Posterior vena cava (tissue), 2 donors: ENCODE measurements at regions not wholly inside any gene's neighbourhood (a gene's known extent, or its start where the extent isn't known, plus 50 kb on each side); places are given as distances from the start of the nearest gene placed in this dataset.
"Not testable (repeated sequence)": the region's sequence is repeated elsewhere in the genome, so short reads cannot be mapped to it uniquely, and the experiment has no call there.

Experiments
- DNase-seq: peaks from one replicate; pipeline ENCODE4 v3.0.0-alpha.2; 2020; ENCODE audit warnings: low spot score
- intact Hi-C, 2 donors: fragments of 100-400 bp; cut with DNase I; formaldehyde crosslinking; loops; one replicate each; pipeline versions ENCODE4 v1.14.1 to v1.14.2; 2022 to 2023
- donor health status: DM: yes; HTN: yes; CAD: no.
- donor health status: DM: yes; HTN: yes; CAD: no.

DNA sequence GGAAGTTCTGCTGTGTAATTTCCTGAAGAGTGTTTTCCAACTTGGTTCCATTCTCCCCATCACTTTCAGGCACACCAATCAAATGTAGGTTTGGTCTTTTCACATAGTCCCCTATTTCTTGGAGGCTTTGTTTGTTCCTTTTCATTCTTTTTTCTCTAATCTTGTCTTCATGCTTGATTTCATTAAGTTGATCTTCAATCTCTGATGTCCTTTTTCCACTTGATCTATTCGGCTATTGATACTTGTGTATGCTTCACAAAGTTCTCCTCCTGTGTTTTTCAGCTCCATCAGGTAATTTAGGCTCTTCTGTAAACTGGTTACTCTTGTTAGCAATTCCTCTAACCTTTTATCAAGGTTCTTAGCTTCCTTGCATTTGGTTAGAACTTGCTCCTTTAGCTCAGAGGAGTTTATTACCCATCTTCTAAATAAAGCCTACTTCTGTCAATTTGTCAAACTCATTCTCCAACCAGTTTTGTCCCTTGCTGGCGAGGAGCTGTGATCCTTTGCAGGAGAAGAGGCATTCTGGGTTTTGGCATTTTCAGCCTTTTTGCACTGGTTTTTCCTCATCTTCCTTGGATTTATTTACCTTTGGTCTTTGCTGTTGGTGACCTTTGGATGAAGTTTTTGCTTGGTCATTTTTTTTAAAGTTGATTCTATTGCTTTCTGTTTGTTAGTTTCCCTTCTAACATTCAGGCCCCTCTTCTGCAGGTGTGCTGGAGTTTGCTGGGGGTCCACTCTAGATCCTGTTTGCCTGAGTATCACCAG, 261.5 kb downstream of the FOXG1 start:
- intact Hi-C loops = not testable (repeated sequence)

DNA sequence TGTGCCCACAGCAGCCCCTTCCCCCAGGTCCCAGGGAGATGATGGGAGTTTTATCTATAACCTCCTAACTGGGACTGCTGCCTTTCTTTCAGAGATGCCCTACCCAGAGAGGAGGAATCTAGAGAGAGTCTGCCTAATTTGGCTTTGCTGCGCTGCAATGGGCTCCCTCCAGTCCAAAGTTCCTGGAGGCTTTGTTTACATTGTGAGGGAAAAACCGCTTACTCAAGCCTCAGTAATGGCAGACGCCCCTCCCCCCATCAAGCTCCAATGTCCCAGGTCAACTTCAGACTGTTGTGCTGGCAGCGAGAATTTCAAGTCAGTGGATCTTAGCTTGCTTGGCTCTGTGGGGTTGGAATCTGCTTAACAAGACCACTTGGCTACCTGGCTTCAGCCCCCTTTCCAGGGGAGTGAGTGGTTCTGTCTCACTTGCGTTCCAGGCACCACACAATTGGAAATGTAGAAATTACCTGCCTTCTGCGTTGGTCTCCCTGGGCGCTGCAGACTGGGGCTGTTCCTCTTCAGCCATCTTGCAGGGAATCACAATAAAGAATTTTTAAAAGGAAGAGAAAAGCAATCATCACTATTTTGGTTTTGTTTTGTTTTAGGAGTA, 262.5 kb downstream of the FOXG1 start:
- intact Hi-C loops = no loop called here

More for the DNA sequence above, 261.5 kb downstream of the FOXG1 start:
- DNase-seq = not testable (repeated sequence)

DNA sequence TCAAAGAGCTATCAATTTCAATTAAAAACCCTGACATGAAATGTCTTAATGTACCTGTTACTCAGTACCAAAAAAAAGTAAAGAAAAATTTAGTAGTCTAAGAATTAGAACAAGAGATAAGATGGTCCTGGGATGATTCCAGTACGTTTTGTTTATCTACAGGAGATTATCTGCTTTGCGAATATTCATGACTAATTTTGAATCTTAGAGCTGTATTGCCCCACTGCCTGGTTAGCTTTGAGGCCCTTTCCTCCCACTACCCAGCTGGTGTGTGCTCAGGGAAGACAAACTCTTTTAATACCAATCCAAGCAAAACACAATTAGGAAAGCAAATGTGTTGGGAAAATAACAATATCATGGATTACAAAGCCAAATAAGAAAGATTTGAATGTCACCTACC, 263.5 kb downstream of the FOXG1 start:
- no peak for DNase-seq
- intact Hi-C loops = no loop called here

More for the DNA sequence above, 262.5 kb downstream of the FOXG1 start:
- DNase-seq = no peak

DNA sequence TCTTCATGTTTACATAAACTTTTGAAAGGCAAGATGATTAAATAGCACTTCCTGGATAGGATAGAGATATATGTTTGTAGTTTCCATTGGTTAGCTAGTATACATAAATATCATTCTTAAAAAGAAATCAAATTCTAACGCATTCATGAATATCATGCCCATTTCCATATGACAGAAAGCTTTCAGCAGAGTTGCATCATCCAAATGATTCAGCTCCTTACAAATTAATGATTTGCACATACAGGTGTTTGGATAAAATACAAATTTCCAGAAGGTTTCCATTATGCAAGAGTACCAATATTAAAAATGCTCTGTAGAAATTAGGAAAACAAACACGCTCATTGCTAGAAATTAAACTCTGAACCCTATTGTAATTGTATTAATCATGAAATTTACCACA, 264.4 kb downstream of the FOXG1 start:
- DNase-seq = no peak
- intact Hi-C loops = no loop called here

DNA sequence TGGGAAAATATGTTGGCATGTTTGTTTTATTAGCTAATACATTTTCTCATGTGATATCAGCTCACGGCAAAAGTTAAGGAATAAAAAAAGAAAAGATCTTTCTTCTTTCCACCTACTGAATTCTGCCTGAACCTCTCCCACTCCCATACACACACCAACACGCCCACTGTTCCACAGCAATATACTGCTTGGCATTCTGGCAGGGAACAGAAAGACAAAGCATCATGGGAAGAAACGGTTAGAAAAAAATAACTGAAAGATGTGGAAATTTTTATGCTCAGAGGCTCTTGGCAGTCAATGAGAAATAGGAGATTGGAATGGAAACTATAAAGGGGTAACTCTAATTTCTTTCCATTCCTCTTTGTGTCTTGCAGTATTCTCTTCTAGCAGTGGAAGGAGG, 268.5 kb downstream of the FOXG1 start:
- intact Hi-C loops = no loop called here
- DNase-seq = no peak

DNA sequence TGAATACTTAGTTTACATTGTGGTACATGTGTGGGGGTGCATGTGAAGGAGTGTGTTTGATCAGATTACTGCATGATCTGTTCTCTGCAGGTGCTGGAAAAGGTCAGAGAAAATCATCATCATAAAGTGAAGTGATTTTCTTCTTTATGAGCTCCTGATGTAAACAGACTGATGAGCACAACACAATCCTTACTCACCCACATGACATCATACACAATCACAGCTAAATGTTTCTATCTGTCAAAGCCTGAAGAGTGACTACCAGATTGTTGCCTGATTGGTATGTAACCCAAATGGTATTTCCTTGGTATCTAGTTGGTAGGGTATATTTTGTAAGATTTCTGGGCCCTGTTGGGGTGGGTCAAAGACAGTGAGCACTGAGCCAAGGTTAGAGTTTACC, 270.8 kb downstream of the FOXG1 start:
- intact Hi-C loops = no loop called here
- DNase-seq = no peak

DNA sequence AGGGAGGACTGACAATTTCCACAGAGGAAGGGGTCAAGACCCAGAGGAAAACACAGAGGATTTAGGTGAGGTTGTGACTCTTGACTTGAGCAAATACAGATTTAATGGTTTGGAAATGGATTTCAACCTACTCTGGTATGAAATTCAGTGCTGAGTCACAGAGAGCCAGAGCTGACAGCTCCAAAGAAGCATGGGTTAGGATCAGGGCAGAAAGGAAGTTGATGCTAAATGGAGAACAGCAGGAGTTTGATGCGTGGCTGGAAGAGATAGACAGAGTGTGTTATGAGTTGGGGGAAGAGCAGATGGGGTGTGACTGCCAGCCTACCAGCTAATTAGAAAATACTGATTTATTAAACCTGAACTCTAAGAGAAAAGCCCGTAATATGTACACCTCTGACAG, 272.6 kb downstream of the FOXG1 start:
- intact Hi-C loops = no loop called here
- no peak for DNase-seq

DNA sequence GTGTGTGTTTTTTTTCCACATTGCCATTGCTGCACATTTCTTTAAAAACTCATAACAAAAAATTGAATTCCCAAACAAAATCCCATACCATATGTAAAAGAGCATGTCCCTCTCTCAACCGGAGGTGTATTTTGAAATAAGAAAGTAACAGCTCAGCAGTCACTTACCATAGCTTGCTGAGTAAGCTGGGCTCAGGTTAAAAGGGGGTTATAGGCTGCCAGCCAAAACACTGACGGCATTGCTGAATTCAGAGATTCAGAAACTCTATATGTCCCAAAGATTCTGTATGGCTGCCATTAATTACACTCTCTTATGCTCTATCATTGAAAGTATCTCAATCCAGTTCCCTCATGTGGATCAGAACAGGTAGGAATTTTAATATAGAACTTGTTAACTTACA, 276.0 kb downstream of the FOXG1 start:
- DNase-seq = no peak
- intact Hi-C loops = no loop called here

DNA sequence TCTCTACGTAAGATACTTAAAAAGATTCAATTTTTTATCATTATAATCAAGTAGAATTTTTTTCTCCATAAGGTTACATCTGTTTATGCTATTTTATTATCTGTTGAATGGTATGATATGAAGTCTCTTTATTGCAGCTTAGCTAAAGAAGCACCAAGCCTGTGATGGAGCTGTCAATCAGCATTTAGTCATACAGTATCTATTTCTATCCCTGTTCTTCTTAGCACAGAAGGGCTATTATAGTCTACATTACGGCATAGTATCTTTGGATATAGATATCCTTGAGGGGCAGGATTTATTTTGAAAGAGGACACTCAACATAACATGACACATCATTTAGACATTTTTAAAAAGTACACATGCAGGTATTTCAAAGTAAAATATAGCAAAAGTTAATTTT, 277.1 kb downstream of the FOXG1 start:
- intact Hi-C loops = no loop called here

DNA sequence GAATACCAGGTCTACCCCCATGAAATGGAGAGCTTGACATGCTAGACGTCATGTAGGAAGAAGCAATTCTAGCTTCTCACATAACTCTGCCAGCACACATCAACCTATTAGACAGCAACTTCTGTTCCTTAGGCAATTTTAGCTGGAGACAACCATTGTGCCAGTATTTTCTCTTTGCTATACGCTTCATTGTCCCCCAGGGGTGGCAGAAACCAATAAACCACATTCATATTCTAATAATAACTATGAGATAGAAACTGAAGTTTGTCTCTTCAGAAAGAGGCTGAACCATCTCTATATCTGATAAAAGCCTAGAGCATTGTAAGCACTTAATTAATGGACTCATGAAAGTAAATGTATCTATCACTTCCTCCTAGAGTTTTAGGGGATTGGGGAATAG, 278.6 kb downstream of the FOXG1 start:
- intact Hi-C loops = no loop called here
- DNase-seq = no peak

More for the DNA sequence above, 277.1 kb downstream of the FOXG1 start:
- no peak for DNase-seq

DNA sequence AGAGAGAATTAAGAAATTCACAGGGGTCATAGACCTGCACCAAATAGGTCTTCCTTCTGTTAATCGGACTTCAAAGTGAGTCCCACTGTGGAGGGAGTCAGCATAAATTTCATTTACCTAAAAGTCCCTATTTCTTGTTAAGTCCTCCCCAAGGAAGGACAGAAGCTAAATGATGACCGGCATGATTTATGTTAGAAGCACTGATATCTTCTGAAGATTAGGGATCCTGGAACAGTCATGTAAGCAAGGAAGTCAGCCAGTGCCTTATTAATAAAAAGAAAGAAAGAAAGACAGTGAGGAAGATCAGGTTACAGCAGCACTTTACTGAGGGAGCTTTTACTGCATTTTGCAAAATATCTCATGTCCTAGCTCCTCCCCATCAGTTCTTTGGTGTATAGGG, 287.5 kb downstream of the FOXG1 start:
- intact Hi-C loops = no loop called here
- no peak for DNase-seq

DNA sequence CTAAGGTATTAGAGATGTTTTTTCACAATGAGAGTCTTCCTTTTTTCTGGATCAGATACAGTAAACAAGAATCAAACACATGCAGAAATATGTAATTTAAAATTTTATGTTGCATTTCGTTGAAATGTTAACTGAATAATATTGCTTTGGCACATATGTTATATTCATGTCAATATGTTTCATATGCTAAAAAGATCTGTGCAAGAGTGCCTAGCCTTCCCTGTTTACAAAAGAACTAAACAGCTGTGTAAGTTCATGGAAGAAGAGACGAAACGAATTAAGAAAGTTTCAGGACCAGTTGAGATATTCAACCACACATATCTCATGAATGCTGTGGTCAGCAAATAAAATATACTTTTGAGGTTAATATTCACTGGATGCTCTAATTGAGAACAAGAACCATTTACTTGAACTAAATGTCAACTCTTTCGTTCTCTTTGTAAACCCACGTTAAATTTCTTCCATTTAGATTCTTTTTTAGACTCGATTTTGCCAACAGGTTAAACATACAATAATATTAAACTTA, 289.5 kb downstream of the FOXG1 start:
- no peak for DNase-seq
- intact Hi-C loops = no loop called here

DNA sequence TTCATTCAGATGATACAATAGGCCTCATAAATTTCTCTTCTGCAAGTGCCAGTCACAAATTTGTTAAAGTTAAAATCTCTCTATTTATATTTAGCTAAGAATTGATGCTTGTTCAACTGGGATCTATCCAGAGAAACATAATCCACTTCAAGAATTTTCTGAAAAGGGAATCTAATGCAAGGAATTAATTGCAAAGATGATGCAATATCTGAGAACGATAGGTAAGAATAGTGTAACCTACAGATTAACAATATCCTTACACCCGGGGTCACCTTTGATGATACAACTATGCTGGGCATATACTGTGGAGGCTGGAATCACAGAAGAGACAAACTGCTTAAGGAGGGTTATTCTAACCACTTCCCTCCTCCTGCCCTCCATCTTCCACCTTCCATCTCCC, 295.1 kb downstream of the FOXG1 start:
- DNase-seq = no peak
- intact Hi-C loops = no loop called here

DNA sequence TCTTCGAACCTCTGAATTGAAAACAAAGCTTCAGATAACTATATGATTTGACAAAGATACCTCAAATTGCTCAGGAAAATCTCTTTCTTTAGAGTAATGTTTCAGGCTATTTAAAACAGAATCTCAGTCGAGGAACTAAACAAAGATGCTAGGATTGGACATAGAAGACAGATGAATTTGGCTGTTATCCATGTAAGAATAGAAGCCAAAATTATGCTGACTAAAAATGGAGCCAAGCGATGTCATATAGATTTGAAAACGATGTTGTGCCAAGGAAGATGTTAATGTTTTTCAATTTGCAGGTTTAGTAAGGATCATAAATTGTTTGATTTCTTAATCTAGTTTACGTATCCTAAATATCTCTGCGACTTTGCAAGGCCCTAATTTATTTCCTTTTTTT, 295.9 kb downstream of the FOXG1 start:
- intact Hi-C loops = no loop called here

DNA sequence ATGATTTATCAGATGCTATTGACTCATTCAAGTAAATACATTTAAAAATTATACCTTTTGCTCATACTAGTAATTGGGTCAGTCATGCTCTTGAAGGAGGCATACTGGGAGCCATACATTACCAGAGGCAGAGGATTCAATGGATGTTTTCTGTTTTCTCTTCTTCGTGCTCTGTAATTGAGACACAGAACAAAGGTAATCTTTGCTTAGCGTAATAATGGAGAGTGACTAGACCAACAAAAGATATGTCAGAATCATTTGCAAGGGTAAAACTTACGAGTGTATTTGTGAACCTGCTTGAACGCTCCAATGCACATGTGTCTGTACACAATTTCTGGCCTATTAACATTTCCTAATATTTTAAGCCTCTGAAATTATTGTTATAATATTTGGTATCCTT, 296.4 kb downstream of the FOXG1 start:
- DNase-seq = no peak

More for the DNA sequence above, 295.9 kb downstream of the FOXG1 start:
- no peak for DNase-seq

DNA sequence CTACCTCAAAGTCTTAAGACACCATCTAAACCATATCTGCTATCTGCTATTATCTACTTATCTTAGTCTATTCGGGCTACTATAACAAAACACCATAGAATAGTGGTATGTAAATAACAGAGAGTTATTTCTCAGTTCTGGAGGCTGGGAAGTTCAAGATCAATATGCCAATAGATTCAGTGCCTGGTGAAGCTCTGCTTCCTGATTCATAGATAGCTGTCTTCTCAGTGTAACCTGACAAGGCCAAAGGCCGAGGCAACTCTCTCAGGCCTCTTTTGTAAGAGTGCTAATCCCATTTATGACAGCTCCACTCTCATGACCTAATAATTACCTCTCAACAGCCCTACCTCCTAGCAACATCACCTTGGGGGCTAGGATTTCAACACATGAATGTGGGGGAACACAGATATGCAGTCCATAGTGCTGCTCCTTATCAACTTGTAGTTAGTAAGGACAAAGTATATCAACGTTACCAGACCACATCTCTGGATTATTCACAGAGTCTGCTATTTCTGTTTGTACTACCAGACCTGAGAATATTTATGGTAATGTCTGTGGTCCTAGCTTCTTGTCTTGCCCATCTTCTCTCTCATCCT, 297.8 kb downstream of the FOXG1 start:
- DNase-seq = no peak
- intact Hi-C loops = no loop called here

More for the DNA sequence above, 296.4 kb downstream of the FOXG1 start:
- intact Hi-C loops = no loop called here

DNA sequence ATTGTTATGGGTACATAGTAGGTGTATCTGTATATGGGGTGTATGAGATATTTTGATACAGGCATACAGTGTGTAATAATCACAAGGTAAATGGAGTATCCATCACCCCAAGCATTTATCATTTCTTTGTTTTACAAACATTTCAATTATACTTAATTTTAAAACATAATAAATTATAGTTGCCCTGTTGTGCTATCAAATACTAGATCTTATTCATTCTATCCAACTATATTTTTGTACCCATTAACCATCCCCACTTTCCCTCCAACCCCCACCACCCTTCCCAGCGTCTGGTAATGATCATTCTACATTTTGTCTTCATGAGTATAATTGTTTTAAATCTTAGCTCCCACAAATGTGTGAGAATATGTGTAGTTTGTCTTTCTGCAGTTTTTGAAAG, 302.6 kb downstream of the FOXG1 start:
- DNase-seq = no peak

DNA sequence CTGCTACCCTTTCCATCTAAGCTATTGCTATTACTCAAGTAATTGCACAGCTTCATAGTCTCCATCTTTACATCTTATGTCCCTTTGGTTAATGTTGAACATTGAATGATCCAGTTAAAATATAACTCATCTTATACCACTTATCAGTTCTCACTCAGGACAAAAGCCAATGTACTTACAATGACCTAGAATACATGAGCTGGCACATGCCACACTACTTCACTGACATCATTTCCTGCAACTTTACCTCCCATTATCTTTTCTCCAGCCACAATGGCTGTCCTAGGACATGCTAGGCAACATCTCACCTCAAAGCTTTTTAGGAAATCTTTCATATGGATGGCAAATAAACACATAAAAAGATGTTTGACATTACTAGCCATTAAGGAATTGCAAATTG, 309.2 kb downstream of the FOXG1 start:
- intact Hi-C loops = no loop called here
- DNase-seq = no peak

More for the DNA sequence above, 302.6 kb downstream of the FOXG1 start:
- intact Hi-C loops = no loop called here

DNA sequence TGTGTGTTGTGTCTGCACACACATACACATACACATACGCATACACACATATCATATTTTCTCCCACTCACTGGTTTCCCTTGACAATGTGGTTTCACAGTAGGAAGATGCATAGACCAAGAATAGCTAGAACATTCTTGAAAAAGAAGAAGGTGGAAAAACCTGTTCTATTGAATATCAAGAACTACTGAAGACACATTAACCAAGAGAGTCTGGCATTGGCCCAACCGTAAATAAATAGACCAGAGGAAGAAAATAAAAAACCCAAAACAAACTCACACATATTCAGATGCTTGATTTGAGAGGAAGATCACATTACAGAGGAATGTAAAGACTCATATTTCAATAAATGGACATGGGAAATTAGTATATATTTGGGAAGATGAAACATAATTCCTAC, 311.3 kb downstream of the FOXG1 start:
- intact Hi-C loops = no loop called here
- no peak for DNase-seq

DNA sequence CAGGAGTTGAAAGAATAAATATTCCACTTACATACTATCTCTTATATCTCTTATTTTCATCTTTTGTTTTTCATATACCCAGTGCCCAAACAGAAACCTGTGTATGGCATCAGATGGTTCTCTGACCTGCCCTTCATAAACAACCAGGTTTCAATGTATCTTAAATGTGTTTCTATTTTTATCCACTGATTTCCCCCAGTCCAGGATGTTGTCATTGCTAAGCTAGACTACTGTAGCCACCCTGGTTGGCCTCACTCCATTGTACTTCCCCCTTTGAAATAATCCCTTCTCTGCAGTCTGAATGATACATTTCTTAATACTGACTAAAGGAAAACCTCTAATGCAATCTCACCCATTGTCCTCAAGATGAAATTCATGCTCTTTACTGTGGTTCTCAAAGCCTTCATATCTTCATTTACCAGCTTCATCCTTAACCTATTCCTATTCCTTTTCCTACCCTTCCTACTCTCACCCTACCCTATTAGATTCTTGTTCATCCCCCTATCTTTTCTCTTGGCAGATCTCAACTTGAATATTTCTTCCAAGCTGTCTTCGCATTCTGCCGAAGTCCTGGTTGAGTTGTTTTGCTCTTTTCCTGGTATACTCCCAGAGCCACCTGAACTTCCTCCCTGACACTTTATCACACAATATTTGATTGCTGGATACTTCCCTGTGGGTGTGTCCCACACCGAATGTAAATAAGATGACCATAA, 312.4 kb downstream of the FOXG1 start:
- intact Hi-C loops = no loop called here

More for the DNA sequence above, 312.4 kb downstream of the FOXG1 start:
- DNase-seq = no peak
